Stomach (tissue), 8 donors: ENCODE measurements at regions not wholly inside any gene's neighbourhood (a gene's known extent, or its start where the extent isn't known, plus 50 kb on each side); places are given as distances from the start of the nearest gene placed in this dataset.

Experiments
- DNase-seq, 2 donors: peaks; one replicate each; pipeline versions ENCODE4 v3.0.0 to v3.0.0-alpha.2; 2013 to 2019
- H3K27ac ChIP-seq, 5 donors: fragments of 200-600 bp in 4 of 5; sonication (generic) in 4 of 5; one replicate each; pipeline ENCODE4 v1.5.1; 2013 to 2019; ENCODE audit warnings: mild to moderate bottlenecking in 1 of 5, moderate library complexity in 1 of 5
- H3K27me3 ChIP-seq, 3 donors: fragments of 200-600 bp; sonication (generic); one replicate each; pipeline ENCODE4 v1.5.1; 2017 to 2019; ENCODE audit warnings: mixed run types in 1 of 3
- H3K36me3 ChIP-seq, 4 donors: fragments of 200-600 bp; sonication (generic); 1 replicate in 3 of 4; 2 replicates in 1 of 4; pipeline ENCODE4 v1.5.1; 2016 to 2019
- H3K4me1 ChIP-seq, 4 donors: fragments of 200-600 bp; sonication (generic); one replicate each; pipeline ENCODE4 v1.5.1; 2016 to 2019
- H3K4me3 ChIP-seq, 4 donors: fragments of 200-600 bp; sonication (generic) in 3 of 4; one replicate each; pipeline ENCODE4 v1.5.1; 2016 to 2019; ENCODE audit warnings: mild to moderate bottlenecking in 1 of 4
- H3K9me3 ChIP-seq, 4 donors: fragments of 200-600 bp; sonication (generic); one replicate each; pipeline ENCODE4 v1.5.1; 2016 to 2019
- EP300 ChIP-seq: sonication (generic); formaldehyde crosslinking; IDR thresholded peaks from one replicate; pipeline ENCODE4 v1.6.1; 2017; ENCODE audit warnings: antibody characterized with exemption
- POLR2A ChIP-seq, 4 donors: fragments of 450-650 bp; IDR thresholded peaks; one replicate each; pipeline ENCODE4 v1.6.1; 2016; ENCODE audit warnings: antibody characterized with exemption in 4 of 4, control low read depth in 2 of 4, mild to moderate bottlenecking in 1 of 4, moderate library complexity in 1 of 4
- POLR2AphosphoS5 ChIP-seq, 3 donors: sonication (generic); formaldehyde crosslinking; IDR thresholded peaks; one replicate each; pipeline ENCODE4 v1.6.1; 2016; ENCODE audit warnings: antibody characterized with exemption in 3 of 3
- WGBS, 5 donors: extraction: QIAGEN DNeasy Blood & Tissue Kit in 3 of 5; methylation state at CpG; one replicate each; pipeline versions ENCODE4 v1.1.5 to v1.1.7; 2013 to 2018; 5-methylcytosine and 5-hydroxymethylcytosine counted together
- intact Hi-C: fragments of 100-400 bp; cut with DNase I; formaldehyde crosslinking; loops from one replicate; pipeline ENCODE4 v1.15.1; 2023; ENCODE audit warnings: low total_unique reads
- TF ChIP-seq, protein P1 (sequence below), 7 experiments: fragments of 450-650 bp in 4 of 7; fragments of 200-600 bp in 3 of 7; sonication (generic) in 3 of 7; IDR thresholded peaks; one replicate each; pipeline ENCODE4 v1.5.1; 2016 to 2019; ENCODE audit warnings: antibody characterized with exemption in 7 of 7, control low read depth in 2 of 7, mild to moderate bottlenecking in 1 of 7
- donor health status: healthy with polysubstance abuse.
- donor health status: Bipolar disorder and iron deficiency.
- donor health status: healthy.

DNA sequence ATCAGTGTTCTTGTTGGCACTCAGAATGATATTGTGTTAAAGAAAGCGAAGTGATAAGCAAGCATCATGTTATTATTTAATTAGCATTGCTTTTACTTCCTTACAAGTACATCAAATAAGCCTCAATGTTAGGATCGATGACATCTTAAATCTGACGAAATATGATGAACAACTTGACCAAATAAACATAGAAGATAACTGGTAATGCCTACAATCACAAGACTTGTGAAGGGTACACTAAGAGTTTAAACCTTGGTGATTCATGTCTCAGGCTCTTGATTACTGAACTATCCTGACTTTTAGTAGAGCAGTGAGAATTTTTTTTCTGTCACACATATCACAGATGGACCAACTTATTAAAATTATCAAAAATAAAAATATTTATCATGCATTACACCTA, 500.8 kb upstream of the ZEB2 start:
- Histone ChIP-seq H3K36me3 (no peaks in the 10 kb centered on the region), H3K27me3 (no peaks in the 10 kb centered on the region), H3K4me3 (no peak overlapping the region), H3K4me1 (peaks cover 0 to 8% (median 0%) of the 10 kb centered on the region in 4 donors), H3K9me3 (no peaks in the 10 kb centered on the region), H3K27ac (no peak overlapping the region)
- no peak for TF ChIP-seq POLR2AphosphoS5 (IDR thresholded peaks at IDR 0.05)
- TF ChIP-seq, protein P1, sequence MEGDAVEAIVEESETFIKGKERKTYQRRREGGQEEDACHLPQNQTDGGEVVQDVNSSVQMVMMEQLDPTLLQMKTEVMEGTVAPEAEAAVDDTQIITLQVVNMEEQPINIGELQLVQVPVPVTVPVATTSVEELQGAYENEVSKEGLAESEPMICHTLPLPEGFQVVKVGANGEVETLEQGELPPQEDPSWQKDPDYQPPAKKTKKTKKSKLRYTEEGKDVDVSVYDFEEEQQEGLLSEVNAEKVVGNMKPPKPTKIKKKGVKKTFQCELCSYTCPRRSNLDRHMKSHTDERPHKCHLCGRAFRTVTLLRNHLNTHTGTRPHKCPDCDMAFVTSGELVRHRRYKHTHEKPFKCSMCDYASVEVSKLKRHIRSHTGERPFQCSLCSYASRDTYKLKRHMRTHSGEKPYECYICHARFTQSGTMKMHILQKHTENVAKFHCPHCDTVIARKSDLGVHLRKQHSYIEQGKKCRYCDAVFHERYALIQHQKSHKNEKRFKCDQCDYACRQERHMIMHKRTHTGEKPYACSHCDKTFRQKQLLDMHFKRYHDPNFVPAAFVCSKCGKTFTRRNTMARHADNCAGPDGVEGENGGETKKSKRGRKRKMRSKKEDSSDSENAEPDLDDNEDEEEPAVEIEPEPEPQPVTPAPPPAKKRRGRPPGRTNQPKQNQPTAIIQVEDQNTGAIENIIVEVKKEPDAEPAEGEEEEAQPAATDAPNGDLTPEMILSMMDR (IDR thresholded peaks at IDR 0.05) = no peak
- no peak for TF ChIP-seq POLR2A (IDR thresholded peaks at IDR 0.05)
- no peak for TF ChIP-seq EP300
- WGBS, 5 donors = 85 to 92% (median 92%) methylated on average over 3 of the region's 3 CpGs
- DNase-seq = no peak
- intact Hi-C loops = no loop called here

- intact Hi-C loops = no loop called here
- whole genome bisulfite sequencing, 5 donors = 84 to 96% (median 94%) methylated on average over 2 of the region's 2 CpGs
- no peak for DNase-seq
- Histone ChIP-seq H3K9me3 (no peaks in the 10 kb centered on the region), H3K4me3 (no peak overlapping the region), H3K36me3 (no peaks in the 10 kb centered on the region), H3K4me1 (peaks cover 0 to 8% (median 0%) of the 10 kb centered on the region in 4 donors), H3K27me3 (no peaks in the 10 kb centered on the region), H3K27ac (no peak overlapping the region)
- TF ChIP-seq POLR2A (IDR thresholded peaks at IDR 0.05) (no peak), POLR2AphosphoS5 (IDR thresholded peaks at IDR 0.05) (no peak), EP300 (no peak)
- TF ChIP-seq, protein P1 (IDR thresholded peaks at IDR 0.05) = no peak
These were observed 500.2 kb upstream of the ZEB2 start for GRCh38 chr2:145020139-145020538.

- Histone ChIP-seq H3K36me3 (no peaks in the 10 kb centered on the region), H3K4me1 (peaks cover 0 to 8% (median 0%) of the 10 kb centered on the region in 4 donors), H3K27ac (no peak overlapping the region), H3K27me3 (no peaks in the 10 kb centered on the region), H3K4me3 (no peak overlapping the region), H3K9me3 (no peaks in the 10 kb centered on the region)
- intact Hi-C loops = no loop called here
- TF ChIP-seq POLR2A (IDR thresholded peaks at IDR 0.05) = no peak
- TF ChIP-seq EP300 = no peak
- no peak for TF ChIP-seq POLR2AphosphoS5 (IDR thresholded peaks at IDR 0.05)
- WGBS, 5 donors = 57 to 66% (median 63%) methylated on average over 5 of the region's 5 CpGs
- no peak for DNase-seq
These were observed 498.6 kb upstream of the ZEB2 start for GRCh38 chr2:145018502-145018901.

DNA sequence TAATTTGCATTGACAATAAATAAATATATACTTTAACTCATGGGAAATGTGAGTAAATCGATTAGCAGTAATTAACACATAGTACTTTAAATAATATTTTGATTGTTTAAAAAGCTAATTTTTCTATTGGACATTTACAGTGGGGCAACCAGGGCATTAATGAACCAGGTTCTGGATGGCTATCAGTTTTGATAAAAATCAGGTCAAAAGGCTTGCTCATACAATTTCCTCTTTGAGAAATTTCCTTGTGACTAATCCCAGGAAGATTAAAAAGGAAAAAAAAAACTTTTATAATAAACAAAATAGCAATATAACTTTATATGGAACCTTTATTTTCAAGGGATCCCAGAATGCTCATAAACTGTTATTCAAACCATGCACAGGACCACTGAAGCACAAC, 497.2 kb upstream of the ZEB2 start:
- 81 to 98% (median 87%) methylated on average over 1 of the region's 1 CpG for whole genome bisulfite sequencing, 5 donors

GRCh38 chr2:145016711-145017110, 496.8 kb upstream of the ZEB2 start:
- no peak for TF ChIP-seq POLR2AphosphoS5 (IDR thresholded peaks at IDR 0.05)
- TF ChIP-seq, protein P1 (IDR thresholded peaks at IDR 0.05) = no peak
- TF ChIP-seq EP300 = no peak
- TF ChIP-seq POLR2A (IDR thresholded peaks at IDR 0.05) = no peak
- Histone ChIP-seq H3K27me3 (no peaks in the 10 kb centered on the region), H3K36me3 (no peaks in the 10 kb centered on the region), H3K27ac (no peak overlapping the region), H3K4me3 (no peak overlapping the region), H3K4me1 (no peaks in the 10 kb centered on the region), H3K9me3 (no peaks in the 10 kb centered on the region)
- intact Hi-C loops = no loop called here
- DNase-seq = no peak

More for the DNA sequence above, 497.2 kb upstream of the ZEB2 start:
- Histone ChIP-seq H3K4me1 (no peaks in the 10 kb centered on the region), H3K27ac (no peak overlapping the region), H3K36me3 (no peaks in the 10 kb centered on the region), H3K4me3 (no peak overlapping the region), H3K27me3 (no peaks in the 10 kb centered on the region), H3K9me3 (no peaks in the 10 kb centered on the region)
- intact Hi-C loops = no loop called here
- TF ChIP-seq EP300 = no peak
- TF ChIP-seq, protein P1 (IDR thresholded peaks at IDR 0.05) = no peak
- TF ChIP-seq POLR2A (IDR thresholded peaks at IDR 0.05) = no peak
- no peak for TF ChIP-seq POLR2AphosphoS5 (IDR thresholded peaks at IDR 0.05)
- DNase-seq = no peak
